Activated CD4-positive, alpha-beta T cell treated with anti-CD3 and anti-CD28 coated beads, Interleukin-2, amount 10 ng/mL, durations not matched to agents 7 days and 5 days (primary cell): ENCODE measurements at regions not wholly inside any gene's neighbourhood (a gene's known extent, or its start where the extent isn't known, plus 50 kb on each side); places are given as distances from the start of the nearest gene placed in this dataset.
"Not testable (repeated sequence)": the region's sequence is repeated elsewhere in the genome, so short reads cannot be mapped to it uniquely, and the experiment has no call there.

Experiments used
- CTCF ChIA-PET: fragments of 350-600 bp; sonication (Branson Sonifier 250); formaldehyde crosslinking; loops from one replicate; lab custom pipeline; 2021; ENCODE audit warnings: antibody characterized with exemption; lab: Charles Lee
- POLR2A ChIA-PET: fragments of 350-600 bp; sonication (Branson Sonifier 250); formaldehyde crosslinking; loops from one replicate; lab custom pipeline; 2021; ENCODE audit warnings: antibody characterized with exemption; lab: Charles Lee
- DNase-seq: peaks from one replicate; pipeline ENCODE4 v3.0.0-alpha.2; 2020
- H3K27ac Mint-ChIP-seq: one replicate; pipeline ENCODE4 v1.8.0; 2021; ENCODE audit warnings: mild to moderate bottlenecking, moderate library complexity, mixed read lengths
- H3K27me3 Mint-ChIP-seq: one replicate; pipeline ENCODE4 v1.8.0; 2021; ENCODE audit warnings: mixed read lengths
- H3K36me3 Mint-ChIP-seq: one replicate; pipeline ENCODE4 v1.8.0; 2021; ENCODE audit warnings: low read depth, mixed read lengths
- H3K4me1 Mint-ChIP-seq: one replicate; pipeline ENCODE4 v1.8.0; 2021; ENCODE audit warnings: mixed read lengths
- H3K4me3 Mint-ChIP-seq: one replicate; pipeline ENCODE4 v1.8.0; 2021; ENCODE audit warnings: mild to moderate bottlenecking, moderate library complexity, mixed read lengths
- H3K9me3 Mint-ChIP-seq: one replicate; pipeline ENCODE4 v1.8.0; 2021; ENCODE audit warnings: mixed read lengths

DNA sequence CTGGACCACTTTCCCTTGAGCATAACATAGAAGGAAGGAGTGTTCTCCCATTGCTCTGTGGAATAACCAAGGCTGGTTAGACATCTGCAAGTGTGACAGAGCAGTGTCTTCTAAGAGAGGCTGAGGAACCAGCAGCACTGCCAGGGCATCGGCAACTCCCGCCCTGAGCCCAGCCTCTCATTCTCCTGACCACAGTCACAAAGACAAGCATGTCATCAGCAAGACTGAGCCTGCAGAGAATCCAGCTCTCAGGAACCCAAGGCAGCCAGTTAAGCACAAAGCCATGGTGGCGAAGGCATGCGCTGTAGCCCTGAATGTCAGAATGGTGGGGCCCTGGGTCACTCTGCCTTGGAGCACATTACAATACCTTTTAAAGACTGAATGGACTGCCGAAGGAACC is 253.9 kb downstream of the AGTPBP1 start:
- no peaks in the 10 kb centered on the region for H3K36me3 Mint-ChIP-seq
- no peaks in the 10 kb centered on the region for H3K9me3 Mint-ChIP-seq
- ChIA-PET POLR2A (no interaction called here), CTCF (no interaction called here)
- no peak for DNase-seq
- no peak overlapping the region for H3K27ac Mint-ChIP-seq
- peaks cover 2% of the 10 kb centered on the region for H3K27me3 Mint-ChIP-seq
- H3K4me1 Mint-ChIP-seq, result no peaks in the 10 kb centered on the region
- H3K4me3 Mint-ChIP-seq, result no peak overlapping the region

DNA sequence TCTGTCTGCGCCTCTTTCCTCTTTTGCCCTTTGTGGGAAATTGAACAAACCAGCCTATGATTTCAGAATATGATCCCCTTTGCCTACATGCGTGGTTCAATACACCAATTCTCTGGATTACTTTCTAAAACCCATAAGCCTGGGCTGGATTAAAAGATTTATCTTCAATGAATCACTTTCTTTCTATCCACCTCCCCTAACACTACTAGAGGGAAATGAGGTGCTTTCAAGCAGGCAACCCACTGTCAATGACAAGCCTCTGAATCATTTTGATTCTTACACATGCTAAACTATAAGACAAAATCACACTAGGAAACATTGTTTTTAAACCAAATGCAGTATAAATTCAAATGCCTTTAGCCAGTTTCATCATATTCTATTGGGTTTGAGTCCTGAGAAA is 257.5 kb downstream of the AGTPBP1 start:
- CTCF ChIA-PET, result no interaction called here
- no peaks in the 10 kb centered on the region for H3K9me3 Mint-ChIP-seq
- no peak for DNase-seq
- H3K27me3 Mint-ChIP-seq, result peaks cover 7% of the 10 kb centered on the region
- POLR2A ChIA-PET, result no interaction called here
- no peaks in the 10 kb centered on the region for H3K36me3 Mint-ChIP-seq
- H3K4me3 Mint-ChIP-seq, result no peak overlapping the region
- H3K27ac Mint-ChIP-seq, result no peak overlapping the region
- H3K4me1 Mint-ChIP-seq, result no peaks in the 10 kb centered on the region

DNA sequence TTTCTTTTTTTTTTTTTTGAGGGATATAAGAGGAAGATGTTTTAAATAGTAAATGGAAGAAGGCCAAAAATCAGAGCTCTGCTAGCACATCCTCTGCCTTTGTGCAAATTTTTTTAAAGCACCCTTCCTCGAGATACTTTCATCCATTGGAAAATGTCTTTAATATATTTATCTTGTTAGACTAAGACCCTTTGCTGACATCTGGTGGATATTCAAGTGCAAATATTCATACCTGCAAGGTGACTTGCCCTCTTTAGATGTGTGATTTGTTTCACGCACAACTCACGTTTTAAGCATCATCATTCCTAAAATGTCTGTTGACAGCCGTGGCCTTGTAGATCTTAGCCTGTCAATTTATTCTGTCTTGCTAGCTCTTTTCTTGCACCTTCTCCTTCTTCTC is 258.5 kb downstream of the AGTPBP1 start:
- Mint-ChIP-seq H3K4me3 (no peak overlapping the region), H3K4me1 (no peaks in the 10 kb centered on the region), H3K36me3 (no peaks in the 10 kb centered on the region)

DNA sequence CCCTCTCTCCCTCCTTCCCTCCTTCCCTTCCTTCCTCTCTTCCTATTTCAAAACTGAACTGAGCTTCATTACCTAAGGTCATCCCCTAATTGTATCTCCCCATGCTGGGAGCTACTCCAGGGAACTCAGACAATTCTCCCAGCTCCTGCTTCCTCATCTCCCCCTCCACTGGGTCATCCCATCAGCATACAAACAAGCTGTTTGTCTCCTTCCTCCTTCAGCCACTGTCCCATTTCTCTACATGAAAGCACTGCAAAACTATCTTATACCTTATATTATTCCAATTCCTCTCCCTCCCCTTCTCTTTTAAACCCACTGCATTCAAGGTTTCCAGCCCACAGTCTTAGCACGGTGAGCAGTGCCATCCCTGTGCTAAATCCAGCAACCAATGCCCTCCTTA is 262.4 kb downstream of the AGTPBP1 start:
- no peaks in the 10 kb centered on the region for H3K9me3 Mint-ChIP-seq
- H3K4me1 Mint-ChIP-seq, result no peaks in the 10 kb centered on the region
- no peaks in the 10 kb centered on the region for H3K36me3 Mint-ChIP-seq
- CTCF ChIA-PET, result no interaction called here
- DNase-seq, result no peak
- H3K4me3 Mint-ChIP-seq, result no peak overlapping the region
- H3K27ac Mint-ChIP-seq, result no peak overlapping the region
- H3K27me3 Mint-ChIP-seq, result peaks cover 6% of the 10 kb centered on the region
- POLR2A ChIA-PET, result no interaction called here

More for the DNA sequence above, 258.5 kb downstream of the AGTPBP1 start:
- Mint-ChIP-seq H3K27me3 (peaks cover 8% of the 10 kb centered on the region), H3K27ac (no peak overlapping the region), H3K9me3 (no peaks in the 10 kb centered on the region)
- ChIA-PET CTCF (no interaction called here), POLR2A (no interaction called here)
- DNase-seq, result no peak

DNA sequence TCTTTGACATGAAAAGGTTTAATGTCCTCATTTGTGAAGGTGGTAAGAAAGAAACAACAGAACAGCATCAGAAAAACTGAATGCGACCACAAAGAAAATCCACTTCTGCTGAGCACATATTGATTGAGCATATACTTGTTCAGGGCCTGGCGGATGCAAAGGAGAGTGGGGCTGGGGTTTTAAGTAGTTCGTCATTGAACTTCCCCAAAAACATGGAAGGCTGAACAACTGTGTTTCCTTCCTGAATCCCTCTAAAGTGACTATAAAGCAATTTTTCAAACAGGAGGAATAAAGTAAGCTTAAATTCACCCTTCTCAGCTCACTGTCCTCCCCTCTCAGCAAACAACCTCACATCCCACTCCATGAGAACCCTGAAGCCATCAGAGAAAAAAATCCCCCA is 262.9 kb downstream of the AGTPBP1 start:
- no peaks in the 10 kb centered on the region for H3K9me3 Mint-ChIP-seq
- H3K27me3 Mint-ChIP-seq, result peaks cover 6% of the 10 kb centered on the region
- CTCF ChIA-PET, result no interaction called here
- no peak overlapping the region for H3K27ac Mint-ChIP-seq
- POLR2A ChIA-PET, result no interaction called here
- H3K4me1 Mint-ChIP-seq, result no peaks in the 10 kb centered on the region
- no peak for DNase-seq
- H3K4me3 Mint-ChIP-seq, result no peak overlapping the region
- no peaks in the 10 kb centered on the region for H3K36me3 Mint-ChIP-seq

DNA sequence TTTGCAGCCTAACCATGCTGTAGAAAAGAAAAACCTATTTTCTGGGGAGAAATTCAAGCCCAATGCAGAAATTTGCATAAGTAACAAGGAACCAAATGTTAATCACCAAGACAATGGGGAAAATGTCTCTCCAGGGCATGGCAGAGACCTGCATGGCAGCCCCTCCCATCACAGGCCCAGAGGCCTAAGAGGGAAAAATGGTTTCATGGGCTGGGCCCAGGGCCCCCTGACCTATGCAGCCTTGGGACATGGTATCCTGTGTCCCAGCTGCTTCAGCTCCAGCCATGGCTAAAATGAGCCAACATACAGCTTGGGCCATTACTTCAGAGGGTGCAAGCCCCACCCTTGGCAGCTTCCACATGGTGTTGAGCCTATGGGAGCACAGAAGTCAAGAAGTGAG is 266.9 kb downstream of the AGTPBP1 start:
- H3K36me3 Mint-ChIP-seq, result not testable (repeated sequence)

DNA sequence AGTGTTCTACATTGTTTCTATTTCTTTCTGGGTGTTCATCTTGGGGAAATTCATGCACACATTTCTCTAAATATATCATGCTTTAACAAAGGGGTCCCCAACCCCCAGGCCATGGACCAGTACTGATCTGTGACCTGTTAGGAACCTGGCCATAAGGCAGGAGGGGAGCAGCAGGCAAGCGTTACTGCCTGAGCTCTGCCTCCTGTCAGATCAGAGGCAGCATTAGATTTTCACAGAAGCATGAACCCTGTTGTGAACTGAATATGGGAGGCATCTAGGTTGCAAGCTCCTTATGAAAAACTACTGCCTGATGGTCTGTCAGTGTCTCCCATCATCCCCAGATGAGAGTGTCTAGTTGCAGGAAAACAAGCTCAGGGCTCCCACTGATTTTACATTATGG is 270.0 kb downstream of the AGTPBP1 start:
- ChIA-PET CTCF (no interaction called here), POLR2A (no interaction called here)
- Mint-ChIP-seq H3K4me3 (no peak overlapping the region), H3K27me3 (peaks cover 4% of the 10 kb centered on the region), H3K9me3 (no peaks in the 10 kb centered on the region), H3K4me1 (no peaks in the 10 kb centered on the region), H3K27ac (no peak overlapping the region), H3K36me3 (no peaks in the 10 kb centered on the region)
- DNase-seq, result no peak

More for the DNA sequence above, 266.9 kb downstream of the AGTPBP1 start:
- H3K4me3 Mint-ChIP-seq, POLR2A ChIA-PET, H3K4me1 Mint-ChIP-seq, H3K9me3 Mint-ChIP-seq, H3K27ac Mint-ChIP-seq, DNase-seq, H3K27me3 Mint-ChIP-seq, CTCF ChIA-PET: not testable (repeated sequence)

DNA sequence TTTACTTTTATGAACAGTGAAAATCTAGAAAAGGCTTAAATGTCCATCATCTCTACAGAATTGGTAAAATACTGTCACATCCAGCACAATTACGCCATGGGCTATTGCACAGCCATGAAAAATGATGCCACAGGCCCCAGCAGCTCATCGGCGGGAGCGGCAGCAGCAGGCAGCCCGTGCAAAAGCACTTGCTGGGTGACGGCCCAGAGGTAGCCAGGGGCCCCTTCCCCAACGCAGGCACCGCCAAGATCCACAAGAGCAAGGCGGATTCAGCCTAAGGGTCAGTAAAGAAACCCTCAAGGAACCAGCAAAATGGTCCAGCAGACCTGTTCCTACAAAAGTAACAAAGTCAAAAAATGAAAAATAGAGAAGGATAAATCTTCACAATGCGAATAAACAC is 272.7 kb downstream of the AGTPBP1 start:
- POLR2A ChIA-PET, result no interaction called here
- DNase-seq, result no peak
- H3K9me3 Mint-ChIP-seq, result no peaks in the 10 kb centered on the region
- no peak overlapping the region for H3K4me3 Mint-ChIP-seq
- H3K4me1 Mint-ChIP-seq, result no peaks in the 10 kb centered on the region
- H3K27me3 Mint-ChIP-seq, result peaks cover 4% of the 10 kb centered on the region
- no peak overlapping the region for H3K27ac Mint-ChIP-seq
- no peaks in the 10 kb centered on the region for H3K36me3 Mint-ChIP-seq
- CTCF ChIA-PET, result no interaction called here

DNA sequence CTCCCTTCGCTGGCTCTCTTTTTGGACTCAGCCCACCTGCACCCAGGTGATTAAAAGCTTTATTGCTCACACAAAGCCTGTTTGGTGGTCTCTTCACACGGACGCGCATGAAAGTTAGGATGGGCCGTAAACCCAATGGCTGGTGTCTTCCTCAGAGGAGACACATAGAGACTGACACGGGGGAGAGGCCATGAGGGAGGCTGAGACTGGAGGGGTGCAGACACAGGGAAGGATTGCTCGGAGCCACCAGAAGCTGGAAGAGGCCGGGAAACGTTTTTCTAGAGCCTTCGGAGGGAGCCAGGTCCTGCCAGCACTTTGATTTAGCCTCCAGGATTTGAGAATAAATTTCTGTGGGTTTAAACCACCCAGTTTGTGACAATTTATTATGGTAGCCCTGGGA is 274.9 kb downstream of the AGTPBP1 start:
- no peak overlapping the region for H3K27ac Mint-ChIP-seq
- DNase-seq, result no peak
- POLR2A ChIA-PET, result no interaction called here
- no peaks in the 10 kb centered on the region for H3K4me1 Mint-ChIP-seq
- CTCF ChIA-PET, result no interaction called here
- no peaks in the 10 kb centered on the region for H3K9me3 Mint-ChIP-seq
- H3K27me3 Mint-ChIP-seq, result peaks cover 4% of the 10 kb centered on the region
- no peak overlapping the region for H3K4me3 Mint-ChIP-seq
- no peaks in the 10 kb centered on the region for H3K36me3 Mint-ChIP-seq

DNA sequence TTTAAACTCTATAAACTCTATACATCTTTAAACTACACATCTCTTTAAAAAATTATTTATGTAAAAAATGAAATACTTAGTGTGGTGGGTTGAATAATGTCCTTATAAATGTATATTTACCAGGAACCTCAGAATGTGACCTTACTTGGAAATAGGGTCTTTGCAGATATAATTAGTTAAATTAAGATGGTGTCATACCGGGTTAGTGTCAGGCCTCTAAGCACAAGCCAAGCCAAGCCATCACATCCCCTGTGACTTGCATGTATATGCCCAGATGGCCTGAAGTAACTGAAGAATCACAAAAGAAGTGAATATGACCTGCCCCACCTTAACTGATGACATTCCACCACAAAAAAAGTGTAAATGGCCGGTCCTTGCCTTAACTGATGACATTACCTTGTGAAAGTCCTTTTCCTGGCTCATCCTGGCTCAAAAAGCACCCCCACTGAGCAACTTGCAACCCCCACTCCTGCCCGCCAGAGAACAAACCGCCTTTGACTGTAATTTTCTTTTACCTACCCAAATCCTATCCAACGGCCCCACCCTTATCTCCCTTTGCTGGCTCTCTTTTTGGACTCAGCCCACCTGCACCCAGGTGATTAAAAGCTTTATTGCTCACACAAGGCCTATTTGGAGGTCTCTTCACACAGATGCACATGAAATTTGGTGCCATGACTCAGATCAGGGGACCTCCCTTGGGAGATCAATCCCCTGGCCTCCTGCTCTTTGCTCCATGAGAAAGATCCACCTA is 283.5 kb downstream of the AGTPBP1 start:
- H3K36me3 Mint-ChIP-seq, H3K27me3 Mint-ChIP-seq, POLR2A ChIA-PET, H3K9me3 Mint-ChIP-seq, DNase-seq, H3K27ac Mint-ChIP-seq, H3K4me1 Mint-ChIP-seq, H3K4me3 Mint-ChIP-seq, CTCF ChIA-PET: not testable (repeated sequence)

DNA sequence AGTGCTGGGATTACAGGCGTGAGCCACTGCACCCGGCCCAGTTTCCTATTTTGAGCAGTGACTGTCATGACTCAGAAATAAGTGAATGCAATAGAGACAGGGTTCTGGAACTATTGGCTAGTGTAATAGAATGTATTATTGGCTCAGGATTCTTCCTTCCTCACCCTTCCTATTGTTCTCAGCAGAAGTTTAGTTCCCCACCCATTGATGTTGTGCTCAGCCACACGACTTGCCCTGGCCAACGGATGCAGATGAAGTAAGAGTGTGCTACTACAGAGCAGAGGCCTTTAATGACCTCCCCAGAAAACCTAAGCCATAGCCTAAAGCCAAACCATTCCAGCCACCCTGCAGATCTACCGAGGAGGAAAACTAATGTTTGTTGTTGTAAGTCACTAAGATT is 287.9 kb downstream of the AGTPBP1 start:
- Mint-ChIP-seq H3K36me3 (no peaks in the 10 kb centered on the region), H3K9me3 (no peaks in the 10 kb centered on the region), H3K27me3 (peaks cover 19% of the 10 kb centered on the region), H3K4me1 (no peaks in the 10 kb centered on the region), H3K27ac (no peak overlapping the region), H3K4me3 (no peak overlapping the region)
- ChIA-PET CTCF (no interaction called here), POLR2A (no interaction called here)
- no peak for DNase-seq

DNA sequence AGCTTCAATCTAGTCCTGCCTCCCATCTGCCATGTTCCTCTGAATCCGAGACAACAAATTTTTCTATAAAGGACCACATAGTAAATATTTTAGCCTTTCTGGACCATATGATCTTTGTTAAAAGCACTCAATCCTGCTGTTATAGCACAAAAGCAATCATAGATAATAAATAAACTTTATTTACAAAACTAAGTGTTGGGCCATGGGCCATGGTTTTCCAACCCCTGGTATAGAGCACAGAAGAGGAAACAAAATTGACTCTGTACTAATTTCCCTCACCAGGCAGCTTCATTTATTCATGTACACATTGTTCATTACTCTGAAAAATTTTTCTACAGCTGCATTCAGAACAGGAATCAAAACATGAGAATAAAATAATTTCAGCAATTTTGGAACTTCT is 288.9 kb downstream of the AGTPBP1 start:
- Mint-ChIP-seq H3K27ac (no peak overlapping the region), H3K4me3 (no peak overlapping the region), H3K4me1 (no peaks in the 10 kb centered on the region), H3K27me3 (peaks cover 26% of the 10 kb centered on the region), H3K9me3 (no peaks in the 10 kb centered on the region), H3K36me3 (no peaks in the 10 kb centered on the region)
- ChIA-PET CTCF (interaction anchor here (0.6 kb wide), 2 partner anchors 261 to 319 kb away, joined by 4 read pairs; no protein-coding TSS in a partner anchor), POLR2A (no interaction called here)
- no peak for DNase-seq

DNA sequence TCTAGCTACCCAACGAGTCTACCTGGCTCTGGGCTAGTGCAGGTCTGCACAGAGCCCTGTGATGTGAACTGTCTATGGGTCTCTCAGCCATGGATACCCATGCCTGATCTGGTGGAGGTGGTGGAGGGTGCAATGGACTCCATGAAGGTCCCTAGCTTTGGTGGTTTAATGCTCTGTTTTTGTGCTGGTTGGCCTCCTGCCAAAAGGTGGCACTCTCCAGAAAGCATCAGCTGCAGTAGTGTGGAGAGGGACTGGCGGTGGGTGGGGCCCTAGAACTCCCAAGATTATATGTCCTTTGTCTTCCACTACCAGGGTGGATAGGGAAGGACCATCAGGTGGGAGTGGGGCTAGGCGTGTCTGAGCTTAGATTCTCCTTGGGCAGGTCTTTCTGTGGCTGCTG is 290.1 kb downstream of the AGTPBP1 start:
- no peak for DNase-seq
- no peaks in the 10 kb centered on the region for H3K4me1 Mint-ChIP-seq
- H3K27ac Mint-ChIP-seq, result no peak overlapping the region
- CTCF ChIA-PET, result no interaction called here
- H3K36me3 Mint-ChIP-seq, result no peaks in the 10 kb centered on the region
- H3K27me3 Mint-ChIP-seq, result peaks cover 28% of the 10 kb centered on the region
- H3K4me3 Mint-ChIP-seq, result no peak overlapping the region
- H3K9me3 Mint-ChIP-seq, result no peaks in the 10 kb centered on the region
- POLR2A ChIA-PET, result no interaction called here

DNA sequence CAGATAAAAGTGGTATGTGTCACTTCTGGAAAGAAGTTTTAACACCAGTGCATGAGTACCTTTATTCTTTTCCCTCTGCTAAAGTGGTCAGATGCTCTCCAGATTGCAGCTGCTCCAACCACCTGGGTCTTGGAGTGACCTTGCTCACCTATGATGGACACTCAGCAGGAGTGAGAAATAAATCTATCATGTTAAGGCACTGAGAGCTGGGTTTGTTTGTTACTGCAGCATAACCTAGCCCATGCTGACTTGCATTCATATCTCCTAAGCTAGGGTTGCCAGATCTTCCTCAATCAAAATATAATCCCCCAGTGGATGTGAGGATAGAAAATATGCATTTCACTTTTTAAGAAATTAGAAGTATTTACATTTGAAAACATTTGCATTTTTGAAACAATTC is 295.9 kb downstream of the AGTPBP1 start:
- CTCF ChIA-PET, result no interaction called here
- POLR2A ChIA-PET, result no interaction called here
- H3K27me3 Mint-ChIP-seq, result peaks cover 22% of the 10 kb centered on the region
- no peaks in the 10 kb centered on the region for H3K9me3 Mint-ChIP-seq
- H3K36me3 Mint-ChIP-seq, result no peaks in the 10 kb centered on the region
- H3K4me3 Mint-ChIP-seq, result no peak overlapping the region
- no peaks in the 10 kb centered on the region for H3K4me1 Mint-ChIP-seq
- no peak for DNase-seq
- no peak overlapping the region for H3K27ac Mint-ChIP-seq
